Neural progenitor cell (in vitro differentiated cells): ENCODE measurements at regions not wholly inside any gene's neighbourhood (a gene's known extent, or its start where the extent isn't known, plus 50 kb on each side); places are given as distances from the start of the nearest gene placed in this dataset.

ENCODE experiments used
- DNase-seq: peaks from one replicate; pipeline ENCODE4 v3.0.0-alpha.2; 2016; ENCODE audit warnings: low spot score
- H2AFZ ChIP-seq: fragments of 200-600 bp; sonication (generic); replicated peaks from 2 replicates; pipeline ENCODE4 v1.6.1; 2016; ENCODE audit warnings: antibody characterized with exemption
- H3F3A ChIP-seq: fragments of 200-600 bp; sonication (generic); 2 replicates; pipeline ENCODE4 v1.6.1; 2016; ENCODE audit warnings: antibody characterized with exemption, low read depth
- H3K27ac ChIP-seq: fragments of 200-600 bp; sonication (generic); 2 replicates; pipeline ENCODE4 v1.5.1; 2016; ENCODE audit warnings: mild to moderate bottlenecking
- H3K27me3 ChIP-seq: fragments of 200-600 bp; sonication (generic); 2 replicates; pipeline ENCODE4 v1.6.1; 2016; ENCODE audit warnings: mild to moderate bottlenecking, moderate library complexity
- H3K36me3 ChIP-seq: fragments of 200-600 bp; sonication (generic); 2 replicates; pipeline ENCODE4 v1.5.1; 2016
- H3K4me1 ChIP-seq: fragments of 200-600 bp; sonication (generic); 2 replicates; pipeline ENCODE4 v1.6.1; 2016; ENCODE audit warnings: mixed run types
- H3K4me2 ChIP-seq: fragments of 200-600 bp; sonication (generic); 2 replicates; pipeline ENCODE4 v1.6.1; 2016
- H3K4me3 ChIP-seq: fragments of 200-600 bp; sonication (generic); 2 replicates; pipeline ENCODE4 v1.5.1; 2016
- H3K79me2 ChIP-seq: fragments of 200-600 bp; sonication (generic); 2 replicates; pipeline ENCODE4 v1.6.1; 2016; ENCODE audit warnings: low read depth
- H3K9ac ChIP-seq: fragments of 200-600 bp; sonication (generic); 2 replicates; pipeline ENCODE4 v1.6.1; 2016
- H3K9me3 ChIP-seq: fragments of 200-600 bp; sonication (generic); 2 replicates; pipeline ENCODE4 v1.5.1; 2016; ENCODE audit warnings: low read depth
- H4K20me1 ChIP-seq: fragments of 200-600 bp; sonication (generic); 2 replicates; pipeline ENCODE4 v1.6.1; 2016; ENCODE audit warnings: low read depth
- H3K27ac Mint-ChIP-seq: 3 replicates; pipeline ENCODE4 v1.8.0; 2021; ENCODE audit warnings: mixed read lengths
- H3K27me3 Mint-ChIP-seq: 2 replicates; pipeline ENCODE4 v1.8.0; 2022; ENCODE audit warnings: low read depth, mild to moderate bottlenecking, inconsistent platforms, moderate library complexity, mixed read lengths; ENCODE audit not compliant: insufficient read depth
- H3K36me3 Mint-ChIP-seq: 3 replicates; pipeline ENCODE4 v1.8.0; 2021; ENCODE audit warnings: mixed read lengths
- H3K4me1 Mint-ChIP-seq: 3 replicates; pipeline ENCODE4 v1.8.0; 2021; ENCODE audit warnings: mixed read lengths
- H3K4me3 Mint-ChIP-seq: 3 replicates; pipeline ENCODE4 v1.8.0; 2021; ENCODE audit warnings: mild to moderate bottlenecking, moderate library complexity, mixed read lengths
- H3K9me3 Mint-ChIP-seq: 3 replicates; pipeline ENCODE4 v1.8.0; 2020; ENCODE audit warnings: mixed read lengths
- CTCF ChIP-seq: fragments of 200-600 bp; sonication (generic); IDR thresholded peaks from 2 replicates; pipeline ENCODE4 v1.5.1; 2017; ENCODE audit warnings: antibody characterized with exemption, mild to moderate bottlenecking
- EZH2 ChIP-seq: fragments of 200-600 bp; sonication (generic); IDR thresholded peaks from 2 replicates; pipeline ENCODE4 v1.6.1; 2017; ENCODE audit warnings: antibody characterized with exemption, mild to moderate bottlenecking, moderate library complexity
- EZH2phosphoT487 ChIP-seq: fragments of 200-600 bp; sonication (generic); IDR thresholded peaks from 2 replicates; pipeline ENCODE4 v1.6.1; 2017; ENCODE audit warnings: antibody characterized with exemption

DNA sequence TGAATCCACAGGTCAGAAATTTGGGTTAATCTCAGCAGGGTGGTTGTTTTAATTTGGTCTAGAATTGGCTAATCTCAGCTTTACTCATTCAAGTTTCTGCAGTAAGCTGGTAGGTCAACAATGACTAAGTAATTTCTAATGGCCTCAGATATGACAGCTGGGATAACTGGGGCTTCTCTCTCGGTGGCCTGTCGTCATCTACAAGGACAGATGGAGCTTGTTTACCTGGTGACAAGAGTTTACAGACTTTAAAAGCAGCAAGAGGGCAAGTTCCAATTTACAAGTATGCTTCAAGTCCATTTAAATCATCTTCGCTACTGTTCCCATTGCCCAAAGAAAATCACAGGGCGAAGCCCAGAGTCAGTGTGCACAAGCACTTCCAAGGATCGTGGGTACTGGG is 453.9 kb downstream of the PDHA2 start:
- H3K4me3 Mint-ChIP-seq, result no peak overlapping the region
- Histone ChIP-seq H3K36me3 (no peaks in the 10 kb centered on the region), H3K9ac (no peak overlapping the region), H3K4me3 (no peak overlapping the region), H3K27ac (no peak overlapping the region), H3K79me2 (no peaks in the 10 kb centered on the region), H2AFZ (no peak overlapping the region), H3K4me2 (no peak overlapping the region), H3K27me3 (no peaks in the 10 kb centered on the region), H3K4me1 (no peaks in the 10 kb centered on the region), H3F3A (no peaks in the 10 kb centered on the region), H4K20me1 (no peaks in the 10 kb centered on the region), H3K9me3 (no peaks in the 10 kb centered on the region)
- no peaks in the 10 kb centered on the region for H3K9me3 Mint-ChIP-seq
- H3K4me1 Mint-ChIP-seq, result peaks cover 21% of the 10 kb centered on the region
- DNase-seq, result no peak
- TF ChIP-seq CTCF (no peak), EZH2phosphoT487 (no peak)
- peaks cover 2% of the 10 kb centered on the region for H3K27me3 Mint-ChIP-seq
- no peak overlapping the region for H3K27ac Mint-ChIP-seq
- no peaks in the 10 kb centered on the region for H3K36me3 Mint-ChIP-seq

DNA sequence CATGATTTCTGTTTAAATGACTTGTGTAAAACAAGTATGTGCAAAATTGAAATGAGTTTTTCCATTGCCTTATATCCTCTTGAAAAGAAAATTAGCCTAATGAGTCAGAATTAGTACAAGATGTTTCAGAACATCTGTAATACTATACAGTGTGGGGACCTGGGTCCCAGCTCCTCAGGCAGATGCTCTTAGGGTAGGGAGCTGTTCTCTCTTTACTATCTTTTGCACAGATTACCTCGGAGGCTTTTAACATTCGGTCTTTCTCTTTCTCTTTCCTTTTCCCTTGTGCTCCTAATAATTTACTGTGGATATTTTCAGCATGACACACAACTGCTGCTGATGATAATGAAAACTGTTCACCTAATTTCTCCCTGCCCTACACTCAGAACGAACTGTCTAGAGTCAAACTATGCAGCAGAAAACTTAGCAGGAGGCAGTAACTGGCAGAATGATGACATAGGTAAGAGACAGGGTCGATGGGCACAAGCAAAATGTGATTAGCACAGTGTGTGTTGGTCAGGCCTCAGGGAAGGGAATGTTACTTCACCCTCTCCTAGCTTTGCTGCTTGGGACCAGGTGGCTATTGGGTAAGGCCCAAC is 455.3 kb downstream of the PDHA2 start:
- H3F3A ChIP-seq, result no peaks in the 10 kb centered on the region
- H3K36me3 ChIP-seq, result no peaks in the 10 kb centered on the region
- no peak for DNase-seq
- Mint-ChIP-seq H3K4me1 (peaks cover 21% of the 10 kb centered on the region), H3K27me3 (peaks cover 2% of the 10 kb centered on the region), H3K27ac (no peak overlapping the region), H3K36me3 (no peaks in the 10 kb centered on the region), H3K4me3 (no peak overlapping the region), H3K9me3 (peaks cover 2% of the 10 kb centered on the region)
- H3K9ac ChIP-seq, result no peak overlapping the region
- H3K4me3 ChIP-seq, result no peak overlapping the region
- no peak overlapping the region for H3K4me2 ChIP-seq
- H2AFZ ChIP-seq, result no peak overlapping the region
- H3K27ac ChIP-seq, result no peak overlapping the region
- H3K27me3 ChIP-seq, result no peaks in the 10 kb centered on the region
- no peaks in the 10 kb centered on the region for H3K4me1 ChIP-seq
- TF ChIP-seq CTCF (no peak), EZH2 (no peak), EZH2phosphoT487 (no peak)
- no peaks in the 10 kb centered on the region for H3K79me2 ChIP-seq
- no peaks in the 10 kb centered on the region for H4K20me1 ChIP-seq
- H3K9me3 ChIP-seq, result no peaks in the 10 kb centered on the region

DNA sequence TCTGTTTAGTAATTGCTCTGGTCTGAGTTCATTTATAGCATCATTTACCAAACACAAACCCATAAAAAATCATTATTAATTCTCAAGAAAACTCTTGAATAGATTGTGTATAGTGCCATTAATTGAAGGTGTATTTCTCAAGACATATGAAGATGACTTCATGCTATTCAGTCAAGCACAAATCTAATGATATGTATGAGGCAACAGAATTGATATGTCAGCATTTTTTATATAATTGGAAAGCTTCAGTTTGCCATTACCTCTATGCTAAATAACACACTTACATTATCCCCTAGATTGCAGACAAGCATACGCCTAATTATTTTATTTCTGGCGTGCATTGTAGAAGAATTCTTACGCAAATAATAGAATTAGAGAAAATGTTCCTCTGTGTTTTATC is 461.8 kb downstream of the PDHA2 start:
- no peaks in the 10 kb centered on the region for H3F3A ChIP-seq
- Mint-ChIP-seq H3K9me3 (peaks cover 2% of the 10 kb centered on the region), H3K4me1 (no peaks in the 10 kb centered on the region), H3K27me3 (no peaks in the 10 kb centered on the region), H3K36me3 (no peaks in the 10 kb centered on the region), H3K4me3 (no peak overlapping the region), H3K27ac (no peak overlapping the region)
- no peaks in the 10 kb centered on the region for H3K4me1 ChIP-seq
- TF ChIP-seq EZH2phosphoT487, result no peak
- no peak for TF ChIP-seq EZH2
- TF ChIP-seq CTCF, result no peak
- H3K79me2 ChIP-seq, result no peaks in the 10 kb centered on the region
- DNase-seq, result no peak
- no peak overlapping the region for H3K9ac ChIP-seq
- H2AFZ ChIP-seq, result no peak overlapping the region
- H3K4me3 ChIP-seq, result no peak overlapping the region
- H3K27ac ChIP-seq, result no peak overlapping the region
- no peaks in the 10 kb centered on the region for H4K20me1 ChIP-seq
- no peaks in the 10 kb centered on the region for H3K27me3 ChIP-seq
- no peak overlapping the region for H3K4me2 ChIP-seq
- H3K9me3 ChIP-seq, result no peaks in the 10 kb centered on the region
- H3K36me3 ChIP-seq, result no peaks in the 10 kb centered on the region
